Left cardiac atrium (tissue), 4 donors: ENCODE measurements at regions not wholly inside any gene's neighbourhood (a gene's known extent, or its start where the extent isn't known, plus 50 kb on each side); places are given as distances from the start of the nearest gene placed in this dataset.
"Not testable (repeated sequence)": the region's sequence is repeated elsewhere in the genome, so short reads cannot be mapped to it uniquely, and the experiment has no call there.

ENCODE experiments used
- ATAC-seq, 2 donors: fragments of 200-7000 bp; cut with Tn5 transposase; one replicate each; pipeline ENCODE4 v1.9.1; 2020; ENCODE audit warnings: mild to moderate bottlenecking in 2 of 2, moderate library complexity in 2 of 2
- DNase-seq: peaks from one replicate; pipeline ENCODE4 v3.0.0-alpha.2; 2020
- intact Hi-C, 2 donors: fragments of 100-400 bp; cut with DNase I; formaldehyde crosslinking; loops; one replicate each; pipeline versions ENCODE4 v1.14.1 to v1.15.1; 2022 to 2023
- donor health status: DM: no; HTN: yes; CAD: no.
- donor health status: DM: no; HTN: yes; CAD: no; lungs with severe emphysema.
- donor health status: DM: yes; HTN: yes; CAD: no.
- donor health status: Dilated cardiomyopathy.

DNA sequence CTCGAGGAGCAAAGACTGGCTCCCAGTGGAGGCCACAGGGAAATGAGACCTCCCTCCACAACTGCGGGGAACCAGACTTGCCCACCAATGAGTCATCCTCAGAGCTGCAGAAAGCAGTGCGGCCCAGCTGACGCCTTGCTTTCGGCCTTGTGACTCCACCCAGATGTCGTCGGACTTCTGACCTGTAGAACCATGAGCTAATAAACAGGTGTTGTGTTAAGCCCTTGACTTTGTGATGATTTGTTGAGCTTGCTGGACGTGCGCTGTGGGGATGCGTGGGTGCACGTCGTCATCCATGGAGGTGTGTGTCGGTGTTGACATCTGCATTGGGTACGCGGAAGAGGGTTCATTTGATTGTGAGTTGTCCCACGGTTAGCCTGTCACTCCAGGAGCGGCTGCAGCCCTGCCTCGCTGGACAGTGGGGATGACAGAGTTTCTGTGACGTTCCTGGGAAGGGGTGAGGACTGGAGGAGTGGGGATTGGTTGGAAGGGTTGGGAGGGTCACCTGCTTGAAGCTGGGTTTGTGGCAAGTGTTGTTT is 154.1 kb downstream of the SH3BP4 start:
- ATAC-seq = no peak
- intact Hi-C loops = loop anchor here (2.0 to 5.0 kb wide), 4 partner anchors 99 to 555 kb away; no protein-coding TSS in a partner anchor

DNA sequence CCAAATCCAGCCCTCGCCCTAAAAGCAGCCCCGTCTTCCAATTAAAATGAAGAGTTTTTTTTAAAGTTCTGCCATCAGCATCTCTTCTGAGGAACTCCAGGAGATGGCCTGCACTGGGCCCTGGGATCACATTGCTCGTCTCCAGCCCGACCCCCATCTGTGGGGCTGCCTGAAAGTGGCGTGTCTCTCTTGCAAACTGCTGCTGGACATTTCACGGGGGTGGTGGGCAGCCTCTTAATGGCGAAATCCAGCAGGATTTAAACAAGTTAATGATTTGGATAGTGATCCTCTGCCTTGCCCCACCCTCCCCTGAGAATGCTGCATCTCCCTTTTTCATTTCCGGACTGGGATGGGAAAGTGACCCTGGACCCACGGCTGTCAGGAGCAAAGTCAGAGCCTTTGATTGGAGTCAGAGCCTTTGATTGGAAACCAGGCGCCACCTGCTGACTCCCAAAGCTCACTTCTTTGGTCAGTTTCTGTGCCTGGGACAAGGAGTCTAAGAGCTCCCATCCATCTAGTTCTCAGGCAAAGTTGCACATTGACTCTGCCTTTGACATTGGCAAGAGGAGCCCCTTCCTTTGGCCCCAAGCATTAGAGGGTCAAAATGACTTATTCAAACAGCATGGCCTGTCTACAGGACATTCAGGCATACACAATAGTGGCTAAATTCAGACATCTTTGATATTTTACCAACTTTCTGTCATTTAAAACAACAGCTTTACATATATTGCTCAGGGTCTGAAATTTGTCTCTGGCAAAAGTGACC is 155.2 kb downstream of the SH3BP4 start:
- ATAC-seq (peak; percentile 82 to 87), DNase-seq (peak; percentile 68)
- intact Hi-C loops = loop anchor here (2.0 to 5.0 kb wide), 4 partner anchors 100 to 556 kb away; no protein-coding TSS in a partner anchor

More for the DNA sequence above, 154.1 kb downstream of the SH3BP4 start:
- DNase-seq = no peak

DNA sequence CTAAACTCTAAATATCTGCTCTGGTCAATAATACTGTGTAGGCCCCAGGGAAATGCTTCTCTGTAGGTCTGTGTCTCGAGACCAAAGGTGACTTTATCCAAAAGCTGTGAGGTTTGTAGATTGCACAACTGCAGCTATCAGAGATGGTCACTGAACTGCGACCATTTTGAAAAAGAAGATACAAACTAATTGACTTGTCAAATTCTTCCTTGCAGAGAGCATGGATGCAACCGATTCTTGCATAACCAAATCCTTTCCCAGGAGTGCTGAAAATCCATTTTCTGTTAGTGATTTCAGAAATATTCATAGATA is 155.8 kb downstream of the SH3BP4 start:
- no peak for DNase-seq
- intact Hi-C loops = loop anchor here (2.0 to 5.0 kb wide), 4 partner anchors 100 to 557 kb away; no protein-coding TSS in a partner anchor
- ATAC-seq = no peak

DNA sequence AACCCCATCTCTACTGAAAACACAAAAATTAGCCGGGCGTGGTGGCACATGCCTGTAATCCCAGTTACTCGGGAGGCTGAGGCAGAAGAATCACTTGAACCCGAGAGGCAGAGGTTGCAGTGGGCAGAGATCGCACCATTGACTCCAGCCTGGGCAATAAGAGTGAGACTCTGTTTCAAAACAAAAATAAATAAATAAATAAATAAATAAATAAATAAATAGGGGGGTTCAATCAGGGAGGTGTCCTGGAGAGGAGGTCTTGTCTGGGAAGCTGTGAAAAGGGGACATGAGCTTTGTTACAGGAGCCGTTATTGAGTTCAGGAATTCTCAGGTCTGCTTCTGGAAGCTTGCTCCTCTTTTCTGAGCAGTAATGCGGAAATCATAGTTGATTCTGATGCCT is 157.7 kb downstream of the SH3BP4 start:
- DNase-seq, ATAC-seq: not testable (repeated sequence)
- intact Hi-C loops = loop anchor here (5.0 kb wide), 3 partner anchors 102 to 557 kb away; no protein-coding TSS in a partner anchor

DNA sequence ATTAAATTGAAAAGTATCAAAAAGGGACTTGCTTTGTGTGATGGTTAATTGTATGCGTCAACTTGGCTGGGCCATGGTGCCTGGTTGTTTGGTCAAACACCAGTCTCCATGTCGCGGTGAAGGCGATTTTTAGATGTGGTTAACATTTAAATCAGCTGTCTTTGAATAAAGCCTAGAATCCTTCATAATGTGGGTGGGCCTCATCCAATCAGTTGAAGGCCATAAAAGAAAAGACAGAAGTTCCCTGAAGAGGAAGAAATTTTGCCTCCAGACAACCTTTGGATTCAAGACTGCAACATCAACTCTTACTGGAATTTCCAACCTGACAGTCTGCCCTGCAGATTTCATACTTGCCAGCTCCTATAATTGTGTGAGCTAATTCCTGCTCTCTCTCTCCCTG is 160.5 kb downstream of the SH3BP4 start:
- no peak for DNase-seq
- no peak for ATAC-seq
- intact Hi-C loops = no loop called here

DNA sequence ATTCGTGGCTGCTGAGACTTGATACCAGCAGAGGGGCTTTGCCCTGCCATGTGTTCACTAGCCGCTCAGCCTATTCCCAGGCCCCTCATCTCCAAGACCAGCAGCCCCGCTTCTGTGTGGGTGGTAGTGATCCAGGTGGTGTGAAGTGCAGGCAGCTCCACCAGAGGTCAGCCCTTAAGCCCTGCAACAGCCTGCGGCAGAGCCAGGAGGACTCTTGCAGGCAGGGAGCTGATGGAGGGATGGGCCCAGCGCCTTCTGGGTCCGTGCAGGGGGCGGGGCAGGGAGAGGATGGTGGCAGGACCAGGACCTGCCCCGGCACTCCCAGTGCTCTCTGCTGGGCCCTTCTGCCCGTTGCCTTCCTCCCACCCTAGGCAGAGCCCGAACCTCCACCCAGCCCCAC is 162.0 kb downstream of the SH3BP4 start:
- intact Hi-C loops = loop anchor here in 1 of 2 donors (2.0 kb wide), 1 partner anchor 563 kb away; no protein-coding TSS in a partner anchor
- no peak for DNase-seq
- ATAC-seq = no peak

DNA sequence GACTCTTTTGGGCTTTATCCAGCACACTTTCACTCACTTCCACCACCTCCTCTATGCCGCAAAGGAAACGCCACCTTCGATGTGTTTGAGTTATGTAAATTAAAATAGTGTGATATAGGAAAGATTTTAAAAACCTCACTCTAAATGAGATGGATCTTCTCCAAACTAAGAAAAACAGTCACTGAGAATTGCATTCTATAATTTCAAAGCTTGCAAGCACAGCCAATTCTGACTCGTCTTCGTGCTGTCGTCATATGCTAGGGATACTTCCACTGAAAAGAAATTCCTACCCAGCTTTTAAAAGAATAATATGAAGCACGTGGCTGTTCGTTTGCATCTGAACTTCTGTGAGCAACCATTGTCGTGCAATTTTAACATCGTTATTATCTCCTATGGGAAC is 162.5 kb downstream of the SH3BP4 start:
- intact Hi-C loops = loop anchor here in 1 of 2 donors (2.0 kb wide), 1 partner anchor 563 kb away; no protein-coding TSS in a partner anchor
- ATAC-seq (no peak), DNase-seq (no peak)

DNA sequence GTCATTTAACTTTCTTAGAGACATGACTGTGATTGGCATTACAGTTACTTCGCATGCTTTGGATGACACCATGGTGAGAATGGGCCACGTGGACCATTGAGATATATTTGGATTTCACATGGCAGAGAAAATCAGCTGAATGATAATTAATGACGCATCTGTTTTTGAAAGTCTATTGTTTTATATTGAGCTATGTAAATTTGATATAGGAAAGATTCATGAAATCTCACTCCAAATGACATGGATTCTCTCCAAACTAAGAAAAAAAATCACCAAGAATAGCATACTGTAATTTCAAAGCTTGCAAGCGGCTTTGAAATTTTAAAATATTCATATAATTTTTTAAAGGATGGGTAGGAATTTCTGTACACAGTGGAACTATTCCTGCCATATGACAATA is 163.7 kb downstream of the SH3BP4 start:
- no peak for ATAC-seq
- intact Hi-C loops = loop anchor here (2.0 to 5.0 kb wide), 2 partner anchors 565 to 568 kb away; no protein-coding TSS in a partner anchor

DNA sequence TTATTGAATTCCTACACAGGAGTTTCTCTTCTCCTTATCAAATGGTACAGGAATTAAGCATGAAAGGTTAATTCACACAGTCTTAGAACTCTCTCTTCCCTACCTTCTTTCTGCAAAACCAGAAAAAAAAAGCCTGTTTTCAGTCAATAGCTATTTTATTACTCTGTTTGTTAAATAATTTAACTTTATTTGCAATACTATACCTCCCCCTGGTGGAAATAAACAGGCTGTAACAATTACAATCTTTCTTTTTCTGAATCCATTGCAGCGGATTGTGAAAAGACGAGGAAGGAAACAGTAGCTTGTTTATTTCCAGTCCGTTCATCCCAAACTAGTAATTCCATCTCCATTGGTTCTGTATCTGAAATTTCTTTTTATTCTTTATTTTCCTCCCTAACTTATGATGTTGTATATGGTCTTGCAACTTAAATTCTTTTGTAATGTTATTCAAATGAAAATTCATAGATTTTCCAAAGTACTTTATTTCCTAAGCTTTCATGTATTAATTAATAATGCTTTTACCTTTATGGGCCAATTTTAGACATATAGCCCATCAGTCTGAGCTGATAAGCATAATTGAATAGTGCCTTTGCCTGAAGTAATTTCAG is 165.2 kb downstream of the SH3BP4 start:
- intact Hi-C loops = loop anchor here in 1 of 2 donors (5.0 kb wide), 1 partner anchor 570 kb away; no protein-coding TSS in a partner anchor
- DNase-seq (no peak), ATAC-seq (no peak)

More for the DNA sequence above, 163.7 kb downstream of the SH3BP4 start:
- no peak for DNase-seq

DNA sequence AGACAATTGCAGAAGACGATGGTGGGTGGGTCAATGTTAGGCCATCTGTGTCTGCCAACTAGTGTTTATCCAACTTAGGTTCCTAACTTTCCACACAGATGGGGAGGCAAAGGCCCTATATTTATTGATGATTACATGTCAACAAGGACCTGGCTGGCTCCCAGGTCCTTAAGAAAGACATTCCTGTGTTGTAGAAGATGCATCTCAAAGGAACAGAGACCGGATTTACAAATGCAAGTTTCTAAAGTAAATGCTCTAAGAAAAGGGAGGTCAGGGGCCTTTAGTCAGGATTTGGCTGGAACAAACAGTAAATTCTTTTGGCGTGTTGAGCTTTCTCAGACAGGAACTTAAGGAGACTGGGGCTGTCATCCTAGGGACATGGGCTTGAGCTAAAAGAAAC is 175.0 kb downstream of the SH3BP4 start:
- intact Hi-C loops = no loop called here
- DNase-seq (no peak), ATAC-seq (no peak)

DNA sequence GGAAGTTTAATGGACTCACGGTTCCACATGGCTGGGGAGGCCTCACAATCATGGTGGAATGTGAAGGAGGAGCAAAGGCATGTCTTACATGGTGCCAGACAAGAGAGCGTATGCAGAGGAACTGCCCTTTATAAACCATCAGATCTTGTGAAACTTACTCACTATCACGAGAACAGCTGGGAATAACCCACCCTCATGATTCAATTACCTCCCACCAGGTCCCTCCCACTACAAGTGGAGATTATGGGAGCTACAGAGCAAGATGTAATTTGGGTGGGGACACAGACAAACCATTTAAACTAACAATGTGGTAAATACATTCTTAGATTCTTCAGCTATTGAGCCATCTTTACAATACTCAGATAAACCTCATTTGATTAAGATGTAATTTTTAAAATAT is 176.1 kb downstream of the SH3BP4 start:
- DNase-seq (no peak), ATAC-seq (no peak)
- intact Hi-C loops = no loop called here

DNA sequence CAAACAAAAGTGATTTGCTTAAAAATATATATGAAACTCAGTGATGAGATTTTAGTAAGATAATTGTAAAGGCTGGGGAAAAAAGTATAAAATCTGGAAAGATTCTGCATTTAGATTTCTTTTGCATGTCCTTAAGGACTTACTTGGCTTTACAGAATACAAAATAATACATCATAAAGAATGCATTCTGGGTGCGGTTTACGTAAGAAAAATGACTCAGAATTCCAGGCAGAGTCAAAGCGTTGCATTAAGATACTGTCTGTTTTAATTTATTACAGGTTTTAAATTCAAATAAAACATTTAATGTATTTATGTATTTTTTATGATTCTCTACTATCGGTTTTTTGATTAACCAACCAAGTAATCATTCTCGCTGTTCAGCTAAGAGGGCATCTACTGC is 178.0 kb downstream of the SH3BP4 start:
- intact Hi-C loops = no loop called here
- DNase-seq = no peak
- no peak for ATAC-seq

DNA sequence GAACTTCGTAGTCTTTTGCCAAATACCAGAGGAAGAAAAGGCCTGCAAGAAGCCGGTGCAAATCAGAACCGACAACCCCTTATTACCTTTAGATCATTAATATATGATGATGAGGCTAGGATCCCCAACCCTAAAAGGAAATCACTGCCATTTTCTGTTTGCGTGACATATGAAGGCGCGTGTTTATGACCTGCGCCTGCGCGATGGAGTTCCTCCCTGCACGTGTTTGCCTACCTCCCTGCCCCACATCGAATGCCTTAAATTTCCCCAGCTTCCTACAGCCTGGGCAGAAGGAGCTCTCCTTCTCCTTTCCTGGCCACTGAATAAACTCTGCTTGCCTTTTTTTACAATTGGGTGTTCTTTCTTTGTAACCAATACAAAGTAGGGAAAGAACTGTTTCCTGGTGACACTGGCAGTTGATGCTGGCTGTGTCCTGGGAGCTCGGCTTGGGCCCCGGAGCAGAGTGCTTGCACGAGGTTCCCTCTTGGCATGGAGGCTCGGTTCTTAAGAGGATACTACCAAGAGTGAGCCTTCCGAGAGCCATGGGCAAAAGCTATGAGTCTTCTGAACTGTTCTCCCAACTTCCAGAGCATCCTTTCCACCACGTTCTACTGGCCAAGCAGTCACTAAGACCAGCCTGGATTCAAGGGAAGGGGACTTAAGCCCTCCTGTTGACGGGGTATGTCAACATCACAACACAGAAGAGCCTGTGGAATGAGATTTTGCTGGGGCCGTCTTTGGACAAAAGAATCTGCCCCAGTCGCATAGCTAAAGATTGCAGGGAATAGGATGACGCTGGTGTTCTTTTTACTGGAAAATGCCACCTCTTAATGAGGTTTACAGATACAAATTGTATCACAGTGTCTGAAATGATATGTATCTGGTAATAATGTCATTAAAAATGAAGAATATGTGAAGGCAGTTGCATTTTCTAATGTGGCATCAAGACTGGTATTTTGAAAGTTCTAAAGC is 179.8 kb downstream of the SH3BP4 start:
- intact Hi-C loops = no loop called here
- ATAC-seq = no peak

DNA sequence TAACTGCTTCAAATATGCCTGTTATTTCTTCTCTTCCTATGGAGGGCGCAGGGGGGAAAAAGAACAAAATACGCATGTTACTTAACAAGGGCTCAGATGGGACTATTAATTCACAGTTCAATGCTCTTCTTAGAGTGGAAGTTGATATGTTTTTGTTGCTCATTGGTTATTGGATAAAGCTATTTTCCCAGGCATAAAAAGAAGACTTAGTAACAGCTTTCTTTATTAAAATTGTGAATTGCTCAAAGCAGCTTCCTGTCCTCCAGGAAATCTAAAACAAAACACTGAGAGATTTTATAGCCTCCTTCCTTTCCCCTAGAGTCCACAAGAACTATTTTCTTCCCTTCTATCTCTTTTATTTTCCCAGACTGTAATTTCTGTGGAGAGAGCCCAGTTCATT is 180.8 kb downstream of the SH3BP4 start:
- no peak for ATAC-seq
- DNase-seq = no peak
- intact Hi-C loops = no loop called here

More for the DNA sequence above, 179.8 kb downstream of the SH3BP4 start:
- no peak for DNase-seq

DNA sequence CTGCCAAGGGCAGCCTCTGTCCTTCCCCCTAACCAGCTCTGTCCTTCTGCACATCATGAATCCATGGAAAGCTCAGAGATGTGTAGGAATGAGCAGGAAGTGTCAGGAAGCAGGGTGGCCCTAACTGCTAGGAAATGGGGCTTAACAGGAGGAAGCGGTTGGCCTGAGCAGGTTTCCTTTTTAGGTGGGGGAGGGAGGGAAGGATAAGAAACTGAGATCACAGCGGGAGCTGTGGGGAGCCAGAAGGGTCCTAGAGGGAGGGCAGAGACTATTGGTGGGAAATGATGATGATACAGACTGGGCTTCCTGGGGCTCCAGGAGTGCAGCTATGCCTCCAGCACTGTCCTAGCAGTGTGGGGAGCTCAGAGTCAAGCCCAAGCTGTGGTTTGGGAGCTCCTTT is 182.0 kb downstream of the SH3BP4 start:
- DNase-seq (no peak), ATAC-seq (no peak)
- intact Hi-C loops = no loop called here

DNA sequence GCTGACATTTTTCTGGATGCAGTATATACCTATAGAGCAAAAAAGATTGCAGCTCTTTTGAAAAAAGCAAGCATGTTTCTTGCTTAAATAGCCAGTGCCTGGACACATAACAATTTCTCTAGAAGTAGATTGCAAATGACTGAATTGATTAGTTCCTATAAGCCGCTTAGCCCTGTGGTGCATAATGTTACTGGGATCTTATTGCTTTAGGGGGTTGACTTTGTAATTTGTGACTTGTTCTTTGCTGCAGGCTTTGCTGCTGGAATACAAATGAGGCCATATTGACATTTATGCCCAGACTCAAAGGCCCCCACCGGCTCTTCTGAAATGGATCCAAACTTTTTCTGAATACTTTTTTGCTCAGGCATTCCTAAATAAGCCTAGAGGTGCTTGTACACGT is 182.6 kb downstream of the SH3BP4 start:
- DNase-seq (no peak), ATAC-seq (no peak)
- intact Hi-C loops = no loop called here

DNA sequence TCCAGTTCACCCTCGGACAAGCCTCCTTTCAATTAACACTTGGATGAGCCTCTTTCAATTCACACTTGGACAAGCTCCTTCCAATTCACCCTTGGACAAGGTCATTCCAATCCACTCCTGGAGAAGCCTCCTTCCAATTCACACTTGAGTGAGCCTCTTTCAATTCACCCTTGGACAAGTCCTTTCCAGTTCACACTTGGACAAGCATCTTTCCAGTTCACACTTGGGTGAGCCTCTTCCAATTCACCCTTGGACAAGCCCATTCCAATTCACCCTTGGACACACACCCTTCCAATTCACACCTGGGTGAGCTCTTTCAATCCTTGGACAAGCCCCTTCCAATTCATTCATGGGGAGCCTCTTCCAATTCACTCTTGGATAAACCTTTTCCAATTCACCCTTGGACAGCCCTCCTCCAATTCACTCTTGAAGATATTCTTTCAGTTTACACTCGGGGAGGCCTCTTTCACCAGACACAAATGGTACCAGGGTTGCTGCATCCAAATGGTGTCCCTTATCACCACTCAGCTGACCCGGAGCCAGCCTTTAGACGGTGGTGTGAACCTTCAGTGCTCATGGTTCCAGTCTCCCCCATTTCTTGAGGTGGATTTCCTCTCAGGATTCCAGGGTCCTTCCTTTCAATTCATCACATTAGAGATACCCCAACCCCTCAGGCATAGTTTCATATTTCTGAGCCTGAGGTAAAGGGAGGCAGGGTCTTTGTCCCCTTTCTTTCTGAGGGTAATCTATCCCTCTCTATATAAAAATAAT is 183.6 kb downstream of the SH3BP4 start:
- no peak for ATAC-seq
- DNase-seq = no peak
- intact Hi-C loops = no loop called here

DNA sequence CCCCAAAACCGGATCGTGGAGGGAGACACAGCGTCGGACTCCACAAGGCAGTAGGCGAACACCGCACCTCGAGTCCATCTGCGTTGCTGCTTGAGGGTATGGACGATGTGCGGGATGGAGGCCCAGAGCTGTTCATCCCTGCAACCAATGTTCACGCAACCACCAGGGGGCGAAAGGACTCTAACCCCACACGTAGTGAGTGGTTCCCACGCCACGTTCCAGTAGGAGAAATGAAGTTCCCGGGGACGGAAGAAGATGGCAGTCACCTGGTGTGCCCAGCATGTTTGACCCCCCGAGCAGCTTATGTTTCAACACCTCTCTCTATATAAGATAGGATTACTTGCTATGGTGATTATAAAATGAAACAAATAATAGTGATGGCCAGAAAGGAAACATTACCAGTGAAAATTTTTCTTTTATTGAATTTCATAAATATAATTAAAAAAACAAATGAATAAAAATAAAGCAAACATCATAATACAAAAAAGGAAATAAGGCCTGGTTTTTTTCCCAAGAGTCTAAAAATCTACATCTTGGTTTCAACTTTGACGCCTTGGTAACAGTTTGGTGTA is 184.3 kb downstream of the SH3BP4 start:
- DNase-seq (peak; percentile 90), ATAC-seq (peak; percentile 94 to 96)
- intact Hi-C loops = loop anchor here (1.0 to 2.0 kb wide), 4 partner anchors 361 to 611 kb away; no protein-coding TSS in a partner anchor
